ENCODE measurements at regions not wholly inside any gene's neighbourhood (a gene's known extent, or its start where the extent isn't known, plus 50 kb on each side); places are given as distances from the start of the nearest gene placed in this dataset.

GRCh38 chr13:61692691-61693090 lies 277.0 kb upstream of the PCDH20 start (continued):
- no peak for TF ChIP-seq TCF7 (IDR thresholded peaks at IDR 0.05; ENCODE audit: borderline replicate concordance)
- no peak for TF ChIP-seq PKNOX1 (IDR thresholded peaks at IDR 0.05)

- in situ Hi-C loops (cut with MboI): no loop called here
These were observed 270.0 kb upstream of the PCDH20 start for GRCh38 chr13:61685682-61686012.

GRCh38 chr13:61684976-61685681 lies 269.5 kb upstream of the PCDH20 start:
- ATAC-seq: no peak
- Histone ChIP-seq H3K79me2 (ENCODE audit: control insufficient read depth, insufficient read depth, low read length) (no peaks in the 10 kb centered on the region), H3K4me2 (ENCODE audit: control insufficient read depth, insufficient read depth) (no peak overlapping the region), H3K27me3 (replicated peaks in 1 of 2; ENCODE audit: control insufficient read depth in 2 of 2, insufficient read depth in 2 of 2, low read length in 1 of 2) (no peaks in the 10 kb centered on the region), H3K27ac (ENCODE audit: control insufficient read depth, insufficient read depth) (no peak overlapping the region), H3K9ac (ENCODE audit: control insufficient read depth, insufficient read depth, low read length) (no peak overlapping the region), H2AFZ (ENCODE audit: control insufficient read depth, low read depth, low read length) (no peak overlapping the region), H4K20me1 (ENCODE audit: control insufficient read depth, insufficient read depth) (no peaks in the 10 kb centered on the region), H3K9me3 (replicated peaks; ENCODE audit: control insufficient read depth, insufficient read depth, low read length) (no peaks in the 10 kb centered on the region), H3K4me3 (no peak overlapping the region), H3K36me3 (ENCODE audit: control insufficient read depth in 2 of 2, insufficient read depth in 2 of 2, low read length in 1 of 2) (no peaks in the 10 kb centered on the region), H3K4me1 (ENCODE audit: control insufficient read depth, insufficient read depth, low read length) (no peaks in the 10 kb centered on the region)
- ChIA-PET POLR2A (no interaction called here), CTCF (no interaction called here), SMC1A (ENCODE audit: uncharacterized antibody, unreplicated experiment) (no interaction called here), RAD21 (ENCODE audit: unreplicated experiment) (no interaction called here)
- FAIRE-seq: no peak
- in situ Hi-C loops (cut with MboI) (no loop called here), intact Hi-C loops (cut with micrococcal nuclease; ENCODE audit: unreplicated experiment) (no loop called here)
- WGBS (ENCODE audit: insufficient coverage, insufficient replicate concordance, low lambda C conversion rate, missing lambda C conversion rate): 43% methylated on average over 4 of the region's 4 CpGs
- DNase-seq (ENCODE audit: low read depth, low spot score): no peak
- BruUV-seq (replicated peaks): no TSS peak
- TF ChIP-seq ZNF687 (IDR thresholded peaks at IDR 0.05): no peak
- TF ChIP-seq MLLT1 (IDR thresholded peaks at IDR 0.05): no peak
- TF ChIP-seq RUNX3 (IDR thresholded peaks at IDR 0.05; ENCODE audit: low read length): no peak
- no peak for TF ChIP-seq SMAD1 (IDR thresholded peaks at IDR 0.05; ENCODE audit: low read depth, partially characterized antibody)
- no peak for TF ChIP-seq NFXL1 (IDR thresholded peaks at IDR 0.05; ENCODE audit: borderline replicate concordance)
- TF ChIP-seq RBBP5 (conservative IDR thresholded peaks at IDR 0.05): no peak

More at GRCh38 chr13:61685682-61686012, 270.0 kb upstream of the PCDH20 start:
- CTCF ChIA-PET: interaction anchor here (0.7 kb wide), 1 partner anchor 344 kb away, joined by 3 read pairs; no protein-coding TSS in a partner anchor
- Histone ChIP-seq H3K9me3 (replicated peaks; ENCODE audit: control insufficient read depth, insufficient read depth, low read length) (no peaks in the 10 kb centered on the region), H3K79me2 (ENCODE audit: control insufficient read depth, insufficient read depth, low read length) (no peaks in the 10 kb centered on the region), H4K20me1 (ENCODE audit: control insufficient read depth, insufficient read depth) (no peaks in the 10 kb centered on the region), H3K27ac (ENCODE audit: control insufficient read depth, insufficient read depth) (no peak overlapping the region), H2AFZ (ENCODE audit: control insufficient read depth, low read depth, low read length) (no peak overlapping the region), H3K9ac (ENCODE audit: control insufficient read depth, insufficient read depth, low read length) (no peak overlapping the region), H3K4me3 (no peak overlapping the region), H3K27me3 (replicated peaks in 1 of 2; ENCODE audit: control insufficient read depth in 2 of 2, insufficient read depth in 2 of 2, low read length in 1 of 2) (no peaks in the 10 kb centered on the region), H3K4me1 (ENCODE audit: control insufficient read depth, insufficient read depth, low read length) (no peaks in the 10 kb centered on the region), H3K4me2 (ENCODE audit: control insufficient read depth, insufficient read depth) (no peak overlapping the region), H3K36me3 (ENCODE audit: control insufficient read depth in 2 of 2, insufficient read depth in 2 of 2, low read length in 1 of 2) (no peaks in the 10 kb centered on the region)
- 41% methylated on average over 2 of the region's 2 CpGs for WGBS (ENCODE audit: insufficient coverage, insufficient replicate concordance, low lambda C conversion rate, missing lambda C conversion rate)
- no peak for FAIRE-seq
- RAD21 ChIA-PET (ENCODE audit: unreplicated experiment): no interaction called here
- peak; percentile 44; the same call in 1 of the 3 replicates for ATAC-seq
- no TSS peak for BruUV-seq (replicated peaks)
- SMC1A ChIA-PET (ENCODE audit: uncharacterized antibody, unreplicated experiment): interaction anchor here (0.7 kb wide), 1 partner anchor 63 kb away, joined by 3 read pairs; no protein-coding TSS in a partner anchor
- POLR2A ChIA-PET: no interaction called here
- intact Hi-C loops (cut with micrococcal nuclease; ENCODE audit: unreplicated experiment): no loop called here
- DNase-seq (ENCODE audit: low read depth, low spot score): no peak
- TF ChIP-seq HDGF (IDR thresholded peaks at IDR 0.05) (no peak), RAD21 (IDR thresholded peaks at IDR 0.05; ENCODE audit: insufficient read depth, low read depth, low read length) (peak; percentile 25; the same call in 1 of the 2 replicates), ZZZ3 (IDR thresholded peaks at IDR 0.05; ENCODE audit: control insufficient read depth, insufficient read length, low read depth) (no peak)
